H1 (cell line): ENCODE measurements at regions not wholly inside any gene's neighbourhood (a gene's known extent, or its start where the extent isn't known, plus 50 kb on each side); places are given as distances from the start of the nearest gene placed in this dataset.

Experiments used
- BACH1 ChIP-seq: IDR thresholded peaks from 2 replicates; pipeline ENCODE4 v1.6.1; 2012; ENCODE audit warnings: low read length, improper control_type of control experiment
- JUN ChIP-seq: IDR thresholded peaks from 2 replicates; pipeline ENCODE4 v1.6.1; 2011; ENCODE audit warnings: low read depth, mild to moderate bottlenecking, improper control_type of control experiment, low read length
- TBP ChIP-seq: IDR thresholded peaks from 2 replicates; pipeline ENCODE4 v1.6.1; 2011; ENCODE audit warnings: low read depth, low read length, improper control_type of control experiment

- TF ChIP-seq JUN (no peak), BACH1 (no peak), TBP (no peak)
- TF ChIP-seq, all 59 proteins: peak for 0
These were observed 183.2 kb upstream of the WDFY3 start (continued) for GRCh38 chr4:85149676-85150075.
